Epithelial cell of esophagus (primary cell): ENCODE measurements at regions not wholly inside any gene's neighbourhood (a gene's known extent, or its start where the extent isn't known, plus 50 kb on each side); places are given as distances from the start of the nearest gene placed in this dataset.
A peak's percentile ranks its signal among the peaks of the same experiment; 100 is the strongest.
"Not testable (repeated sequence)": the region's sequence is repeated elsewhere in the genome, so short reads cannot be mapped to it uniquely, and the experiment has no call there.

Source experiments
- DNase-seq: peaks from one replicate; pipeline ENCODE4 v3.0.0; 2010; ENCODE audit warnings: low read depth
- H3K4me3 ChIP-seq: 2 replicates; pipeline ENCODE4 v1.5.1; 2011; ENCODE audit warnings: mild to moderate bottlenecking, low read length, control low read depth
- TF ChIP-seq, protein P1 (sequence below): IDR thresholded peaks from 2 replicates; pipeline ENCODE4 v1.5.1; 2011; ENCODE audit warnings: low read depth, mild to moderate bottlenecking, low read length, control low read depth, inconsistent platforms; ENCODE audit not compliant: insufficient read depth; ENCODE audit errors: missing control alignments

DNA sequence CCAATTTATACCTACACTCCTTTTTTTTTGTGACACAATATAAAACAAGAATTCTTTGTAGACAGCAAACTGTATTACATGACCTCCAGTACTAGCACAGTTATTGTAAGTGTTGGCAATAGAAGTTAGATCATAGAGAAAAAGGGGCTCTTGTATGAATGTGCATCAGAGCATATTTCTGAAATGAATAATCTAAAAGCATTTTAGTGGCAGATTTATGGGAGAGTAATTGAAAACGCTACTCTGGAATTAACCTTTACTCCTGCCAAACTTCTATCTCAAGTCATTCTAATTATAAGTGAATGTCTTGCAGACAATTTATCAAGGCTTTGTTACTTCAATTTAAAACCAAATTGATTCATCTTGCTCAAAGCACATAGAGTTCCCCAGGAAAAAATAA lies 968.1 kb downstream of the TAF11L14 start:
- no peak overlapping the region for H3K4me3 ChIP-seq
- DNase-seq = no peak
- TF ChIP-seq, protein P1, sequence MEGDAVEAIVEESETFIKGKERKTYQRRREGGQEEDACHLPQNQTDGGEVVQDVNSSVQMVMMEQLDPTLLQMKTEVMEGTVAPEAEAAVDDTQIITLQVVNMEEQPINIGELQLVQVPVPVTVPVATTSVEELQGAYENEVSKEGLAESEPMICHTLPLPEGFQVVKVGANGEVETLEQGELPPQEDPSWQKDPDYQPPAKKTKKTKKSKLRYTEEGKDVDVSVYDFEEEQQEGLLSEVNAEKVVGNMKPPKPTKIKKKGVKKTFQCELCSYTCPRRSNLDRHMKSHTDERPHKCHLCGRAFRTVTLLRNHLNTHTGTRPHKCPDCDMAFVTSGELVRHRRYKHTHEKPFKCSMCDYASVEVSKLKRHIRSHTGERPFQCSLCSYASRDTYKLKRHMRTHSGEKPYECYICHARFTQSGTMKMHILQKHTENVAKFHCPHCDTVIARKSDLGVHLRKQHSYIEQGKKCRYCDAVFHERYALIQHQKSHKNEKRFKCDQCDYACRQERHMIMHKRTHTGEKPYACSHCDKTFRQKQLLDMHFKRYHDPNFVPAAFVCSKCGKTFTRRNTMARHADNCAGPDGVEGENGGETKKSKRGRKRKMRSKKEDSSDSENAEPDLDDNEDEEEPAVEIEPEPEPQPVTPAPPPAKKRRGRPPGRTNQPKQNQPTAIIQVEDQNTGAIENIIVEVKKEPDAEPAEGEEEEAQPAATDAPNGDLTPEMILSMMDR = no peak

DNA sequence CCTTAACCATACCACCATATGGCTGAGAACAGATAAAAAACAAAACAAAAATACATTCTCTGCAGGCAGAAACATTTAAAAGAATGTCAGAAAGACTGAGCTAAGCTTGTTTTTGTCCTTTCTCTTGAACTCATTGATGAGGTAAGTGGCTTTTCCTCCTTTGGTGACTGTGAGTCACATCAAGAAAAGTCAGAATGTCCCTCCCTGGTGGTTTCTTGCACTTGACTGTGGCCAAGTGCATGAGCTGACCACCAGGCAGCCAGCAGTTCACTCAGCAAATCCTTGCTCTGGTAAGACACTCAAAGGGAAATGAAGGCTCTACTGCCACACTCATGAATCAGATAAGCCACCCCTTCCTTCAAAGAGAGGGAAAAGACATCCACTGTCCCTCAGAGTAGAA lies 970.9 kb downstream of the TAF11L14 start:
- no peak overlapping the region for H3K4me3 ChIP-seq
- TF ChIP-seq, protein P1 = no peak
- no peak for DNase-seq

GRCh38 chr5:18607570-18607969 lies 973.3 kb downstream of the TAF11L14 start:
- no peak overlapping the region for H3K4me3 ChIP-seq
- no peak for DNase-seq
- TF ChIP-seq, protein P1 = no peak

DNA sequence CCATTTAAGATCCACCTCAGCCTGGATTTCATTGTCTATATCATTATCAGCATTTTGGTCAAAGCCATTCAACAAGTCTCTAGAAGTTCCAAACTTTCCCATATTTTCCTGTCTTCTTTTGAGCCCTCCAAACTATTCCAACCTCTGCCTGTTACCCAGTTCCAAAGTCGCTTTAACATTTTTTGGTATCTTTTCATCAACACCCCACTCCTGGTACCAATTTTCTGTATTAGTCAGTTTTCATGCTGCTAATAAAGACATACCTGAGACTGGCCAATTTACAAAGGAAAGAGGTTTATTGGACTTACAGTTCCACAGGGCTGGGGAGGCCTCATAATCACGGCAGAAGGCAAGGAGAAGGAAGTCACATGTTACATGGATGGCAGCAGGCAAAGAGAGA lies 982.9 kb downstream of the TAF11L14 start:
- not testable (repeated sequence) for H3K4me3 ChIP-seq, DNase-seq

DNA sequence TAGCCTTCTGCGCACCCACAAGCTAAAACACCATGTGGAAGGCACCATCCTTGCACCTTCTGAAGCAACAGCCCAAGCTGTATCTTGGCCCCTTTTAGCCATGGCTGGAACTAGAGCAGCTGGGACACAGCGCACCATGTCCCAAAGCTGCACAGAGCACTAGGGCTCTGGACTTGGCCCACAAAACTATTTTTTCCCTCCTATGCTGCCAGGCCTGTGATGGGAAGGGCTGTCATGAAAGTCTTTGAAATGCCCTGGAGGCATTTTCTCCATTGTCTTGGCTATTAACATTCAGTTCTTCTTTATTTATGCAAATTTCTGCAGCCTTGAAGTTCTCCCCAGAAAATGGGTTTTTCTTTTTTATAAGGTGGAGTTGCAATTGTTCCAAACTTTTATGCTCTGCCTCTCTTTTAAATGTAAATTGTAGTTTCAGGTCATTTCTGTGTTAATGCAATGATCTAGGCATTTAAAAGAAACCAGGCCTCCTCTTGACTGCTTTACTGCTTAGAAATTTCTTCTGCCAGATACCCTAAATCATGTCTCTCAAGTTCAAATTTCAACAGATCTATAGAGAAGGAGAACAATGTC lies 996.3 kb downstream of the TAF11L14 start:
- DNase-seq = no peak
- H3K4me3 ChIP-seq = no peak overlapping the region
- TF ChIP-seq, protein P1 = no peak

- H3K4me3 ChIP-seq = no peak overlapping the region
- DNase-seq = peak; percentile 0
- TF ChIP-seq, protein P1 = no peak
Measured at GRCh38 chr5:18652404-18653215, 1018.4 kb downstream of the TAF11L14 start.

- TF ChIP-seq, protein P1 = no peak
- H3K4me3 ChIP-seq = no peak overlapping the region
- no peak for DNase-seq
Measured at GRCh38 chr5:18653216-18653752, 1019.0 kb downstream of the TAF11L14 start.
